ENCODE measurements at regions not wholly inside any gene's neighbourhood (a gene's known extent, or its start where the extent isn't known, plus 50 kb on each side); places are given as distances from the start of the nearest gene placed in this dataset.

- TF ChIP-seq, protein P1, sequence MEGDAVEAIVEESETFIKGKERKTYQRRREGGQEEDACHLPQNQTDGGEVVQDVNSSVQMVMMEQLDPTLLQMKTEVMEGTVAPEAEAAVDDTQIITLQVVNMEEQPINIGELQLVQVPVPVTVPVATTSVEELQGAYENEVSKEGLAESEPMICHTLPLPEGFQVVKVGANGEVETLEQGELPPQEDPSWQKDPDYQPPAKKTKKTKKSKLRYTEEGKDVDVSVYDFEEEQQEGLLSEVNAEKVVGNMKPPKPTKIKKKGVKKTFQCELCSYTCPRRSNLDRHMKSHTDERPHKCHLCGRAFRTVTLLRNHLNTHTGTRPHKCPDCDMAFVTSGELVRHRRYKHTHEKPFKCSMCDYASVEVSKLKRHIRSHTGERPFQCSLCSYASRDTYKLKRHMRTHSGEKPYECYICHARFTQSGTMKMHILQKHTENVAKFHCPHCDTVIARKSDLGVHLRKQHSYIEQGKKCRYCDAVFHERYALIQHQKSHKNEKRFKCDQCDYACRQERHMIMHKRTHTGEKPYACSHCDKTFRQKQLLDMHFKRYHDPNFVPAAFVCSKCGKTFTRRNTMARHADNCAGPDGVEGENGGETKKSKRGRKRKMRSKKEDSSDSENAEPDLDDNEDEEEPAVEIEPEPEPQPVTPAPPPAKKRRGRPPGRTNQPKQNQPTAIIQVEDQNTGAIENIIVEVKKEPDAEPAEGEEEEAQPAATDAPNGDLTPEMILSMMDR (IDR thresholded peaks at IDR 0.05; ENCODE audit: poor library complexity, severe bottlenecking): no peak
- Histone ChIP-seq H3K27me3 (ENCODE audit: insufficient read depth, poor library complexity, severe bottlenecking) (peaks cover 36% of the 10 kb centered on the region), H3K36me3 (ENCODE audit: low read depth) (no peaks in the 10 kb centered on the region), H3K4me3 (ENCODE audit: severe bottlenecking) (no peak overlapping the region), H3K27ac (ENCODE audit: poor library complexity, severe bottlenecking) (no peak overlapping the region), H3K9me3 (ENCODE audit: severe bottlenecking) (no peaks in the 10 kb centered on the region), H3K4me1 (ENCODE audit: insufficient read depth, poor library complexity, severe bottlenecking) (no peaks in the 10 kb centered on the region)
- DNase-seq (ENCODE audit: low spot score): no peak
- no peak for ATAC-seq (ENCODE audit: low read depth)
Observed at GRCh38 chr11:134893810-134894685, 482.0 kb upstream of the B3GAT1 start.

GRCh38 chr11:134890446-134890845 lies 478.4 kb upstream of the B3GAT1 start:
- no peak overlapping the region for H3K4me3 ChIP-seq (ENCODE audit: severe bottlenecking)
- H3K27me3 ChIP-seq (ENCODE audit: insufficient read depth, poor library complexity, severe bottlenecking): peaks cover 21% of the 10 kb centered on the region
- no peaks in the 10 kb centered on the region for H3K36me3 ChIP-seq (ENCODE audit: low read depth)
- TF ChIP-seq, protein P1 (IDR thresholded peaks at IDR 0.05; ENCODE audit: poor library complexity, severe bottlenecking): no peak
- ATAC-seq (ENCODE audit: low read depth) (no peak), DNase-seq (ENCODE audit: low spot score) (no peak)
- no peaks in the 10 kb centered on the region for H3K4me1 ChIP-seq (ENCODE audit: insufficient read depth, poor library complexity, severe bottlenecking)
- H3K9me3 ChIP-seq (ENCODE audit: severe bottlenecking): no peaks in the 10 kb centered on the region
- H3K27ac ChIP-seq (ENCODE audit: poor library complexity, severe bottlenecking): no peak overlapping the region

DNA sequence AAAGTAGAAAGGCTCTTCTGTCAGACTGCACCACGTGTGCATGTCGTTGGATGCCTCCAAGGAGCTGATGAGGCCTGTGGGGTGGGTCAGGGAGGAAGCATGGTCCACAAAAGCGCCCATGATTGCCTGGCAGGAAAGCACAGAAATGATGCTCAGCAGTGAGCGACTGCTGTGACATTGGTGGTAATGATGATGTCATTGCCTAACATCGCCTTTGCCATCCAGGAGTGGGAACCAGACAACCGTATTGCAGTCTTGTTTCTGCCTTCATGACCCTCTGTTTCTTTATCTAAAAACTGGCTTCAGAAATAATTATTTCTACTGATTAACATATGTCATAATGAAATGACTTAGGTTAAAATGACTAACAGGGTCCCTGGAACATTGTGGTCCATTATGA lies 477.8 kb upstream of the B3GAT1 start:
- ATAC-seq (ENCODE audit: low read depth): no peak
- no peaks in the 10 kb centered on the region for H3K9me3 ChIP-seq (ENCODE audit: severe bottlenecking)
- no peaks in the 10 kb centered on the region for H3K36me3 ChIP-seq (ENCODE audit: low read depth)
- H3K27ac ChIP-seq (ENCODE audit: poor library complexity, severe bottlenecking): no peak overlapping the region
- H3K4me3 ChIP-seq (ENCODE audit: severe bottlenecking): no peak overlapping the region
- DNase-seq (ENCODE audit: low spot score): no peak
- no peaks in the 10 kb centered on the region for H3K4me1 ChIP-seq (ENCODE audit: insufficient read depth, poor library complexity, severe bottlenecking)
- TF ChIP-seq, protein P1 (IDR thresholded peaks at IDR 0.05; ENCODE audit: poor library complexity, severe bottlenecking): no peak
- H3K27me3 ChIP-seq (ENCODE audit: insufficient read depth, poor library complexity, severe bottlenecking): peaks cover 23% of the 10 kb centered on the region

- no peak for ATAC-seq (ENCODE audit: low read depth)
- peaks cover 23% of the 10 kb centered on the region for H3K27me3 ChIP-seq (ENCODE audit: insufficient read depth, poor library complexity, severe bottlenecking)
- no peaks in the 10 kb centered on the region for H3K9me3 ChIP-seq (ENCODE audit: severe bottlenecking)
- no peak for DNase-seq (ENCODE audit: low spot score)
- TF ChIP-seq, protein P1 (IDR thresholded peaks at IDR 0.05; ENCODE audit: poor library complexity, severe bottlenecking): no peak
- no peak overlapping the region for H3K27ac ChIP-seq (ENCODE audit: poor library complexity, severe bottlenecking)
- H3K36me3 ChIP-seq (ENCODE audit: low read depth): no peaks in the 10 kb centered on the region
- no peak overlapping the region for H3K4me3 ChIP-seq (ENCODE audit: severe bottlenecking)
- no peaks in the 10 kb centered on the region for H3K4me1 ChIP-seq (ENCODE audit: insufficient read depth, poor library complexity, severe bottlenecking)
Observed at GRCh38 chr11:134888821-134889220, 476.8 kb upstream of the B3GAT1 start.

GRCh38 chr11:134887896-134888295 lies 475.9 kb upstream of the B3GAT1 start:
- Histone ChIP-seq H3K27ac (ENCODE audit: poor library complexity, severe bottlenecking) (no peak overlapping the region), H3K36me3 (ENCODE audit: low read depth) (no peaks in the 10 kb centered on the region), H3K27me3 (ENCODE audit: insufficient read depth, poor library complexity, severe bottlenecking) (peaks cover 32% of the 10 kb centered on the region), H3K4me1 (ENCODE audit: insufficient read depth, poor library complexity, severe bottlenecking) (no peaks in the 10 kb centered on the region), H3K9me3 (ENCODE audit: severe bottlenecking) (no peaks in the 10 kb centered on the region), H3K4me3 (ENCODE audit: severe bottlenecking) (no peak overlapping the region)
- DNase-seq (ENCODE audit: low spot score) (no peak), ATAC-seq (ENCODE audit: low read depth) (no peak)
- TF ChIP-seq, protein P1 (IDR thresholded peaks at IDR 0.05; ENCODE audit: poor library complexity, severe bottlenecking): no peak
